Esophagus muscularis mucosa (tissue), 3 donors: ENCODE measurements at regions not wholly inside any gene's neighbourhood (a gene's known extent, or its start where the extent isn't known, plus 50 kb on each side); places are given as distances from the start of the nearest gene placed in this dataset.

Source experiments
- POLR2A ChIP-seq: fragments of 450-650 bp; IDR thresholded peaks from one replicate; pipeline ENCODE4 v1.6.1; 2017; ENCODE audit warnings: antibody characterized with exemption, moderate library complexity, mild to moderate bottlenecking, low read depth
- TF ChIP-seq, protein P1 (sequence below), 3 experiments: fragments of 200-600 bp in 2 of 3; fragments of 450-650 bp in 1 of 3; sonication (generic) in 2 of 3; IDR thresholded peaks; one replicate each; pipeline ENCODE4 v1.5.1; 2017 to 2019; ENCODE audit warnings: antibody characterized with exemption in 3 of 3, mild to moderate bottlenecking in 2 of 3, moderate library complexity in 1 of 3

DNA sequence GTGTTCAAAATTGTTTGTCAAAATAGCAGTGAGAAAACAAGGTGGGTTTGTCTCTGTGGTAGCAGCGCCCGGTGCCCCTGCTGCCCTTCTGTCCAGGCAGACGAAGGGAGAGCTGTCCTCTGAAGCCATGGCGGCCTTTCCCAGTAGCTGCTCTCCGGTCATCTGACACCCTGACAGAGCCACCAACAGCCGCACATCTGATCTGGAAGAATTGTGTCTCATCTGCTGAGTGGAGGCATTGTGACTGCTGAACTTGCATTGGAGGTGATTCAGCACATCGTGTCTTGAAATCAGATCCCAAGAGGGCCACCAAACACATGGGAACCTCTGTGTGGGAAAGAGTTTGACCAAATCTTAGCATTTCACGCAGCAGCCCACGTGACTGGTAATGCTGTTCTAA is 337.6 kb upstream of the IRX1 start:
- TF ChIP-seq, protein P1, sequence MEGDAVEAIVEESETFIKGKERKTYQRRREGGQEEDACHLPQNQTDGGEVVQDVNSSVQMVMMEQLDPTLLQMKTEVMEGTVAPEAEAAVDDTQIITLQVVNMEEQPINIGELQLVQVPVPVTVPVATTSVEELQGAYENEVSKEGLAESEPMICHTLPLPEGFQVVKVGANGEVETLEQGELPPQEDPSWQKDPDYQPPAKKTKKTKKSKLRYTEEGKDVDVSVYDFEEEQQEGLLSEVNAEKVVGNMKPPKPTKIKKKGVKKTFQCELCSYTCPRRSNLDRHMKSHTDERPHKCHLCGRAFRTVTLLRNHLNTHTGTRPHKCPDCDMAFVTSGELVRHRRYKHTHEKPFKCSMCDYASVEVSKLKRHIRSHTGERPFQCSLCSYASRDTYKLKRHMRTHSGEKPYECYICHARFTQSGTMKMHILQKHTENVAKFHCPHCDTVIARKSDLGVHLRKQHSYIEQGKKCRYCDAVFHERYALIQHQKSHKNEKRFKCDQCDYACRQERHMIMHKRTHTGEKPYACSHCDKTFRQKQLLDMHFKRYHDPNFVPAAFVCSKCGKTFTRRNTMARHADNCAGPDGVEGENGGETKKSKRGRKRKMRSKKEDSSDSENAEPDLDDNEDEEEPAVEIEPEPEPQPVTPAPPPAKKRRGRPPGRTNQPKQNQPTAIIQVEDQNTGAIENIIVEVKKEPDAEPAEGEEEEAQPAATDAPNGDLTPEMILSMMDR (IDR thresholded peaks at IDR 0.05): no peak
- TF ChIP-seq POLR2A: no peak
